A673 (cell line): ENCODE measurements at regions not wholly inside any gene's neighbourhood (a gene's known extent, or its start where the extent isn't known, plus 50 kb on each side); places are given as distances from the start of the nearest gene placed in this dataset.

ENCODE experiments used
- BruUV-seq: library from RNA; stranded (reverse); fragments of 400-500 nt; replicated peaks from 2 replicates; lab custom pipeline; 2021; lab: Mats Ljungman, UMichigan
- CTCF ChIA-PET: fragments of 300-600 bp; sonication (Branson Sonifier 250); formaldehyde crosslinking; loops from one replicate; lab custom pipeline; 2022; ENCODE audit warnings: antibody characterized with exemption; lab: Charles Lee
- POLR2A ChIA-PET: fragments of 300-600 bp; sonication (Branson Sonifier 250); formaldehyde crosslinking; loops from one replicate; lab custom pipeline; 2022; ENCODE audit warnings: antibody characterized with exemption; ENCODE audit not compliant: low non-redundant PET; lab: Charles Lee
- DNase-seq: peaks from one replicate; pipeline ENCODE4 v3.0.0-alpha.2; 2015; ENCODE audit warnings: low spot score
- H3K27ac ChIP-seq: fragments of 200-600 bp; sonication (generic); 2 replicates; pipeline ENCODE4 v1.5.1; 2016; ENCODE audit warnings: mixed run types, low read depth, mild to moderate bottlenecking, mixed read lengths, antibody characterized with exemption, low read length; ENCODE audit not compliant: poor library complexity, severe bottlenecking
- H3K27me3 ChIP-seq: fragments of 200-600 bp; sonication (generic); replicated peaks from 2 replicates; pipeline ENCODE4 v1.6.1; 2017; ENCODE audit warnings: mixed run types, low read depth, mild to moderate bottlenecking, mixed read lengths, antibody characterized with exemption, low read length; ENCODE audit not compliant: insufficient read depth, poor library complexity
- H3K36me3 ChIP-seq: fragments of 200-600 bp; sonication (generic); 2 replicates; pipeline ENCODE4 v1.6.1; 2016; ENCODE audit warnings: mixed run types, mild to moderate bottlenecking, mixed read lengths, antibody characterized with exemption, low read length; ENCODE audit not compliant: insufficient read depth, poor library complexity, severe bottlenecking
- H3K4me1 ChIP-seq: fragments of 200-600 bp; sonication (generic); 2 replicates; pipeline ENCODE4 v1.6.1; 2017; ENCODE audit warnings: mixed run types, mild to moderate bottlenecking, mixed read lengths, antibody characterized with exemption, low read length; ENCODE audit not compliant: insufficient read depth, poor library complexity, severe bottlenecking
- H3K4me3 ChIP-seq: fragments of 200-600 bp; sonication (generic); 2 replicates; pipeline ENCODE4 v1.5.1; 2016; ENCODE audit warnings: low read depth, mixed run types, mild to moderate bottlenecking, mixed read lengths, low read length; ENCODE audit not compliant: poor library complexity, severe bottlenecking
- H3K9me3 ChIP-seq: fragments of 200-600 bp; sonication (generic); 2 replicates; pipeline ENCODE4 v1.6.1; 2016; ENCODE audit warnings: mixed run types, low read depth, mild to moderate bottlenecking, mixed read lengths, antibody characterized with exemption, low read length; ENCODE audit not compliant: poor library complexity, severe bottlenecking
- CTCF ChIP-seq: fragments of 300-800, 200-600 bp; sonication (generic); conservative IDR thresholded peaks from 2 replicates; pipeline ENCODE4 v1.5.1; 2017; ENCODE audit warnings: low read depth, mild to moderate bottlenecking, antibody characterized with exemption, low read length, moderate library complexity, mixed read lengths
- EZH2 ChIP-seq: fragments of 200-600 bp; sonication (generic); IDR thresholded peaks from 2 replicates; pipeline ENCODE4 v1.6.1; 2017; ENCODE audit warnings: borderline replicate concordance, low read depth, mild to moderate bottlenecking, mixed read lengths, antibody characterized with exemption, low read length; ENCODE audit not compliant: poor library complexity, severe bottlenecking
- intact Hi-C: fragments of 100-400 bp; cut with micrococcal nuclease; formaldehyde crosslinking; loops from one replicate; pipeline ENCODE4 v1.10.0; 2022; ENCODE audit not compliant: unreplicated experiment

- DNase-seq, result no peak
- Histone ChIP-seq H3K27ac (no peak overlapping the region), H3K36me3 (no peaks in the 10 kb centered on the region), H3K9me3 (no peaks in the 10 kb centered on the region), H3K27me3 (no peaks in the 10 kb centered on the region), H3K4me1 (no peaks in the 10 kb centered on the region), H3K4me3 (no peak overlapping the region)
- TF ChIP-seq EZH2, result no peak
- no peak for TF ChIP-seq CTCF
- BruUV-seq, result no TSS peak
- ChIA-PET POLR2A (no interaction called here), CTCF (no interaction called here)
- intact Hi-C loops, result no loop called here
Measured at GRCh38 chr9:113795811-113796392, 80.2 kb upstream of the ZNF618 start.

GRCh38 chr9:113796646-113797426, 79.3 kb upstream of the ZNF618 start:
- Histone ChIP-seq H3K4me1 (no peaks in the 10 kb centered on the region), H3K27me3 (no peaks in the 10 kb centered on the region), H3K4me3 (no peak overlapping the region), H3K9me3 (no peaks in the 10 kb centered on the region), H3K36me3 (no peaks in the 10 kb centered on the region), H3K27ac (no peak overlapping the region)
- no peak for DNase-seq
- intact Hi-C loops, result no loop called here
- CTCF ChIA-PET, result no interaction called here
- POLR2A ChIA-PET, result interaction anchor here (0.5 kb wide), 1 partner anchor 108 kb away, joined by 3 read pairs; no protein-coding TSS in a partner anchor
- no peak for TF ChIP-seq CTCF
- no peak for TF ChIP-seq EZH2
- BruUV-seq, result no TSS peak

- no peaks in the 10 kb centered on the region for H3K4me1 ChIP-seq
- intact Hi-C loops, result no loop called here
- ChIA-PET CTCF (no interaction called here), POLR2A (no interaction called here)
- H3K27ac ChIP-seq, result no peak overlapping the region
- no peaks in the 10 kb centered on the region for H3K9me3 ChIP-seq
- DNase-seq, result no peak
- no TSS peak for BruUV-seq
- TF ChIP-seq CTCF (no peak), EZH2 (no peak)
- no peaks in the 10 kb centered on the region for H3K27me3 ChIP-seq
- H3K36me3 ChIP-seq, result no peaks in the 10 kb centered on the region
- H3K4me3 ChIP-seq, result no peak overlapping the region
Measured at GRCh38 chr9:113798062-113799030, 77.8 kb upstream of the ZNF618 start.
